Peyer's patch (tissue), 4 donors: ENCODE measurements at regions not wholly inside any gene's neighbourhood (a gene's known extent, or its start where the extent isn't known, plus 50 kb on each side); places are given as distances from the start of the nearest gene placed in this dataset.
"Not testable (repeated sequence)": the region's sequence is repeated elsewhere in the genome, so short reads cannot be mapped to it uniquely, and the experiment has no call there.

Experiments
- POLR2A ChIP-seq, 2 donors: fragments of 450-650 bp; IDR thresholded peaks; one replicate each; pipeline ENCODE4 v1.5.1; 2017; ENCODE audit warnings: antibody characterized with exemption in 2 of 2, mild to moderate bottlenecking in 2 of 2, moderate library complexity in 2 of 2
- TF ChIP-seq, protein P1 (sequence below), 6 experiments: fragments of 450-650 bp in 4 of 6; fragments of 200-600 bp in 2 of 6; sonication (generic) in 1 of 6; IDR thresholded peaks; one replicate each; pipeline ENCODE4 v1.5.1; 2017 to 2019; ENCODE audit warnings: antibody characterized with exemption in 6 of 6, mild to moderate bottlenecking in 3 of 6, moderate library complexity in 1 of 6

DNA sequence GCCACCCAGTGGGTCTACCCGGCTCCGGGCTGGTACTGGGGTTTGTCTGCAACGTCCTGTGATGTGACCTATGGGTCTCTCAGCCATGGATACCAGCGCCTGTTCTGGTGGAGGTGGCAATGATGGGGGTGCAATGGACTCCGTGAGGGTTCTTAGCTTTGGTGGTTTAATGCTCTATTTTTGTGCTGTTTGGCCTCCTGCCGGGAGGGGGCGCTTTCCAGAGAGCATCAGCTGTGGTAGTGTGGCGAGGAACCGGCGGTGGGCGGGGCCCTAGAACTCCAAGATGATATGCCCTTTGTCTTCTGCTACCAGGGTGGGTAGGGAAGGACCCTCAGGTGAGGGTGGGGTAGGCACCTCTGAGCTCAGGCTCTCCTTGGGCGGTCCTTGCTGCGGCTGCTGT, 324.1 kb upstream of the ZFP42 start:
- not testable (repeated sequence) for TF ChIP-seq POLR2A (IDR thresholded peaks at IDR 0.05)
- TF ChIP-seq, protein P1, sequence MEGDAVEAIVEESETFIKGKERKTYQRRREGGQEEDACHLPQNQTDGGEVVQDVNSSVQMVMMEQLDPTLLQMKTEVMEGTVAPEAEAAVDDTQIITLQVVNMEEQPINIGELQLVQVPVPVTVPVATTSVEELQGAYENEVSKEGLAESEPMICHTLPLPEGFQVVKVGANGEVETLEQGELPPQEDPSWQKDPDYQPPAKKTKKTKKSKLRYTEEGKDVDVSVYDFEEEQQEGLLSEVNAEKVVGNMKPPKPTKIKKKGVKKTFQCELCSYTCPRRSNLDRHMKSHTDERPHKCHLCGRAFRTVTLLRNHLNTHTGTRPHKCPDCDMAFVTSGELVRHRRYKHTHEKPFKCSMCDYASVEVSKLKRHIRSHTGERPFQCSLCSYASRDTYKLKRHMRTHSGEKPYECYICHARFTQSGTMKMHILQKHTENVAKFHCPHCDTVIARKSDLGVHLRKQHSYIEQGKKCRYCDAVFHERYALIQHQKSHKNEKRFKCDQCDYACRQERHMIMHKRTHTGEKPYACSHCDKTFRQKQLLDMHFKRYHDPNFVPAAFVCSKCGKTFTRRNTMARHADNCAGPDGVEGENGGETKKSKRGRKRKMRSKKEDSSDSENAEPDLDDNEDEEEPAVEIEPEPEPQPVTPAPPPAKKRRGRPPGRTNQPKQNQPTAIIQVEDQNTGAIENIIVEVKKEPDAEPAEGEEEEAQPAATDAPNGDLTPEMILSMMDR (IDR thresholded peaks at IDR 0.05): not testable (repeated sequence)
